HEK293T (cell line): ENCODE measurements at regions not wholly inside any gene's neighbourhood (a gene's known extent, or its start where the extent isn't known, plus 50 kb on each side); places are given as distances from the start of the nearest gene placed in this dataset.

ENCODE experiments used
- CTCF ChIA-PET: fragments of 350-600 bp; formaldehyde crosslinking; extraction: SDS; loops from one replicate; lab custom pipeline; 2021; ENCODE audit warnings: antibody characterized with exemption, inconsistent platforms; lab: Yijun Ruan, JAX
- POLR2A ChIA-PET: fragments of 350-600 bp; formaldehyde crosslinking; extraction: SDS; loops from one replicate; lab custom pipeline; 2020; ENCODE audit warnings: antibody characterized with exemption, inconsistent platforms; lab: Yijun Ruan, JAX
- DNase-seq: peaks from one replicate; pipeline ENCODE4 v3.0.0; 2012; ENCODE audit warnings: mixed read lengths; ENCODE audit errors: extremely low spot score
- ARNT ChIP-seq: fragments of 450-650 bp; IDR thresholded peaks from 2 replicates; pipeline ENCODE4 v1.6.1; 2017; ENCODE audit warnings: mild to moderate bottlenecking
- BHLHE40 ChIP-seq: fragments of 450-650 bp; IDR thresholded peaks from 2 replicates; pipeline ENCODE4 v1.6.1; 2016; ENCODE audit warnings: mild to moderate bottlenecking, moderate library complexity, borderline replicate concordance
- CTBP1 ChIP-seq: fragments of 450-650 bp; IDR thresholded peaks from 2 replicates; pipeline ENCODE4 v1.6.1; 2016; ENCODE audit warnings: borderline replicate concordance
- ELF4 ChIP-seq: fragments of 450-650 bp; IDR thresholded peaks from 2 replicates; pipeline ENCODE4 v1.6.1; 2017; ENCODE audit warnings: antibody characterized with exemption
- FOXA1 ChIP-seq: fragments of 450-650 bp; IDR thresholded peaks from 2 replicates; pipeline ENCODE4 v1.6.1; 2016; ENCODE audit warnings: mild to moderate bottlenecking
- FOXK2 ChIP-seq: fragments of 450-650 bp; IDR thresholded peaks from 2 replicates; pipeline ENCODE4 v1.6.1; 2016; ENCODE audit warnings: mild to moderate bottlenecking
- FOXM1 ChIP-seq: fragments of 450-650 bp; IDR thresholded peaks from 2 replicates; pipeline ENCODE4 v1.6.1; 2017; ENCODE audit warnings: mild to moderate bottlenecking, borderline replicate concordance
- HDGF ChIP-seq: fragments of 450-650 bp; IDR thresholded peaks from 2 replicates; pipeline ENCODE4 v1.6.1; 2017; ENCODE audit warnings: antibody characterized with exemption, borderline replicate concordance
- L3MBTL2 ChIP-seq: fragments of 450-650 bp; conservative IDR thresholded peaks from 2 replicates; pipeline ENCODE4 v1.6.1; 2016; ENCODE audit warnings: mild to moderate bottlenecking
- LEF1 ChIP-seq: fragments of 450-650 bp; IDR thresholded peaks from 2 replicates; pipeline ENCODE4 v1.6.1; 2017; ENCODE audit warnings: mild to moderate bottlenecking, borderline replicate concordance
- NFRKB ChIP-seq: fragments of 450-650 bp; IDR thresholded peaks from 2 replicates; pipeline ENCODE4 v1.6.1; 2016; ENCODE audit warnings: mild to moderate bottlenecking, moderate library complexity
- PKNOX1 ChIP-seq: fragments of 450-650 bp; IDR thresholded peaks from 2 replicates; pipeline ENCODE4 v1.6.1; 2016
- SP1 ChIP-seq: fragments of 450-650 bp; IDR thresholded peaks from 2 replicates; pipeline ENCODE4 v1.6.1; 2017
- SUZ12 ChIP-seq: fragments of 450-650 bp; IDR thresholded peaks from 2 replicates; pipeline ENCODE4 v1.6.1; 2016; ENCODE audit warnings: mild to moderate bottlenecking
- TARDBP ChIP-seq: fragments of 450-650 bp; IDR thresholded peaks from 2 replicates; pipeline ENCODE4 v1.6.1; 2016
- ZNF384 ChIP-seq: fragments of 450-650 bp; IDR thresholded peaks from 2 replicates; pipeline ENCODE4 v1.6.1; 2016

- ChIA-PET POLR2A (no interaction called here), CTCF (no interaction called here)
- DNase-seq: no peak
- TF ChIP-seq SUZ12 (no peak), ELF4 (no peak)
Measured at GRCh38 chr17:34765291-34765690, 185.9 kb downstream of the TMEM132E start.

GRCh38 chr17:34764716-34765115 is 185.3 kb downstream of the TMEM132E start:
- no peak for TF ChIP-seq FOXA1
- no peak for TF ChIP-seq CTBP1
- TF ChIP-seq SUZ12: no peak
- no peak for TF ChIP-seq NFRKB
- TF ChIP-seq PKNOX1: no peak
- no peak for TF ChIP-seq TARDBP
- TF ChIP-seq ELF4: no peak
- TF ChIP-seq ARNT: no peak
- TF ChIP-seq ZNF384: no peak
- no peak for TF ChIP-seq LEF1
- no peak for TF ChIP-seq L3MBTL2
- ChIA-PET CTCF (no interaction called here), POLR2A (no interaction called here)
- no peak for DNase-seq

- POLR2A ChIA-PET: no interaction called here
- CTCF ChIA-PET: no interaction called here
- DNase-seq: no peak
- TF ChIP-seq PKNOX1: no peak
- TF ChIP-seq SP1: no peak
- no peak for TF ChIP-seq FOXA1
- no peak for TF ChIP-seq NFRKB
- no peak for TF ChIP-seq L3MBTL2
- TF ChIP-seq CTBP1: no peak
- TF ChIP-seq FOXM1: no peak
- no peak for TF ChIP-seq HDGF
- TF ChIP-seq LEF1: no peak
- no peak for TF ChIP-seq ELF4
- TF ChIP-seq TARDBP: no peak
- TF ChIP-seq SUZ12: no peak
- TF ChIP-seq FOXK2: no peak
- TF ChIP-seq ARNT: no peak
- no peak for TF ChIP-seq BHLHE40
- no peak for TF ChIP-seq ZNF384
Measured at GRCh38 chr17:34763728-34764665, 184.6 kb downstream of the TMEM132E start.

- POLR2A ChIA-PET: no interaction called here
- CTCF ChIA-PET: no interaction called here
- no peak for TF ChIP-seq TARDBP
- TF ChIP-seq LEF1: no peak
- TF ChIP-seq FOXA1: no peak
- DNase-seq: no peak
Measured at GRCh38 chr17:34762078-34762477, 182.7 kb downstream of the TMEM132E start.

- no peak for TF ChIP-seq BHLHE40
- TF ChIP-seq L3MBTL2: no peak
- no peak for TF ChIP-seq TARDBP
- POLR2A ChIA-PET: no interaction called here
Measured at GRCh38 chr17:34761646-34762045, 182.3 kb downstream of the TMEM132E start.

GRCh38 chr17:34760931-34761495 is 181.6 kb downstream of the TMEM132E start:
- TF ChIP-seq FOXK2 (no peak), BHLHE40 (no peak), HDGF (no peak), FOXA1 (no peak), SP1 (no peak), ZNF384 (no peak), ARNT (no peak), ELF4 (no peak), TARDBP (no peak), NFRKB (no peak)
- DNase-seq: no peak
- POLR2A ChIA-PET: no interaction called here
- CTCF ChIA-PET: no interaction called here

More at GRCh38 chr17:34761646-34762045, 182.3 kb downstream of the TMEM132E start:
- CTCF ChIA-PET: no interaction called here
- no peak for DNase-seq

GRCh38 chr17:34758718-34759117 is 179.3 kb downstream of the TMEM132E start:
- POLR2A ChIA-PET: no interaction called here
- no peak for TF ChIP-seq SUZ12
- no peak for TF ChIP-seq HDGF
- TF ChIP-seq L3MBTL2: no peak
- TF ChIP-seq ARNT: no peak
- no peak for TF ChIP-seq PKNOX1
- TF ChIP-seq ELF4: no peak
- no peak for TF ChIP-seq ZNF384
- TF ChIP-seq TARDBP: no peak
- no peak for TF ChIP-seq FOXK2
- no peak for TF ChIP-seq FOXM1
- no peak for TF ChIP-seq CTBP1
- no peak for TF ChIP-seq LEF1
- TF ChIP-seq SP1: no peak
- no peak for TF ChIP-seq BHLHE40
- CTCF ChIA-PET: no interaction called here
- no peak for DNase-seq
